HG03520 (cell line): ENCODE measurements at regions not wholly inside any gene's neighbourhood (a gene's known extent, or its start where the extent isn't known, plus 50 kb on each side); places are given as distances from the start of the nearest gene placed in this dataset.

Experiments used
- ATAC-seq: cut with Tn5 transposase; IDR thresholded peaks from one replicate; pipeline ENCODE4 v1.9.1; 2021; ENCODE audit warnings: mild to moderate bottlenecking, moderate library complexity; ENCODE audit not compliant: unreplicated experiment

GRCh38 chr2:37541516-37541915, 129.9 kb downstream of the CDC42EP3 start:
- ATAC-seq = no peak

GRCh38 chr2:37543999-37544557, 127.4 kb downstream of the CDC42EP3 start:
- ATAC-seq = no peak

- no peak for ATAC-seq
These were observed 126.8 kb downstream of the CDC42EP3 start for GRCh38 chr2:37544591-37545031.

DNA sequence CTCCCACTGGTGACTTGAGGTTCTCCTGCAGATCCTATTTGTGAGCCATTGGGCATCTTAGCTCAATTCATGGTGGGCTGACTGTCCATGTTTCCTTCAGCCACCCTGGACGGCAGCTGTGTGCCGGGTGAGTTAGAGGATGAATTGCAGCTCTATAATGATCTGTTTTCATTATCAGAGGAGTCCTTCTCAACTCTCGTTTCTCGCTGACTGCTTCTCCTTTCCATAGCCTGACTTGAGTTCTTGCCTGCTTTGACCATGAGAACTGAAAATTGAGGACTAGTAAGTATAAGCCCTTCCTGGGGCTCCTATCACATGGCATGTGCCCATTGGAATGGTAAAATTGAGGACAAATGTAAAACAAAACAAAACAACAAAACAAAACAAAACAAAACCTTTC, 121.8 kb downstream of the CDC42EP3 start:
- no peak for ATAC-seq

DNA sequence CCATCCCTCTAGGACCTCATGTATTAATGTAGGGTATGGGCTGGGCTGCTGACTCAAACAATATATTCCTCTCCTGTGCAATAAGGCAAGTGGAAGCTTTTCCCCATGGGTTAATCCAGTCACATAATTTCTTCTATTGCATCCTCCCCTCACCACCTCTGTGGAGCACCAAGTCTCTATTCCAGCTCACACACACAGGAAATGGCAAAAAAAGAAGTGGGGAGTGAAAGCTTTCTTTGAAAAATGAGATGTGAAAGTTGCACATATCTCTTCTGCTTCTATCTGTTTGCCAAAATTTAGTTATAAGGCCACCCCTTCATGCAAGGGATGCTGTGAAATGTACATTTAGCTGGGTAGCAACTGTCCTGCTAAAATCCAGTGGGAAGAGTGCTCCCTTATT, 121.3 kb downstream of the CDC42EP3 start:
- ATAC-seq = peak; percentile 48

DNA sequence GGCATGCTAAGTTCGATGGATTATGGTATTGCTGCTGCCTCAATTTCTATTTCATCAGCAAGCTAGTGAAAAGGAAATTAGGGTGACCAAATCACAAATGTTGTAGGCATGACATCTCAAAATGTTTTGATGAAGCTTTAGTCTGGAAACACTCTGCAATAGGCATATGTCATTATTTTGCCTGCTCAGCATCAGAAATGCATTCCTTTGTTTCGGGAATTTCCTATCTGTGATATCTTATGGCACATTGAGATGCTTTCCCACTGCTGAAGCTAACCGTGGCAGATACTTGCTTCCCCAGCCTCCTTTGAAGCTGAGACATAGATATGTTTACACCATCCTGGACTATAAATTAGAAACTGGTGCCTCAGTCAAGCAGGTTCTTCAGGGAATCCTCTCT, 119.7 kb downstream of the CDC42EP3 start:
- no peak for ATAC-seq

GRCh38 chr2:37552339-37552738, 119.1 kb downstream of the CDC42EP3 start:
- ATAC-seq = no peak

DNA sequence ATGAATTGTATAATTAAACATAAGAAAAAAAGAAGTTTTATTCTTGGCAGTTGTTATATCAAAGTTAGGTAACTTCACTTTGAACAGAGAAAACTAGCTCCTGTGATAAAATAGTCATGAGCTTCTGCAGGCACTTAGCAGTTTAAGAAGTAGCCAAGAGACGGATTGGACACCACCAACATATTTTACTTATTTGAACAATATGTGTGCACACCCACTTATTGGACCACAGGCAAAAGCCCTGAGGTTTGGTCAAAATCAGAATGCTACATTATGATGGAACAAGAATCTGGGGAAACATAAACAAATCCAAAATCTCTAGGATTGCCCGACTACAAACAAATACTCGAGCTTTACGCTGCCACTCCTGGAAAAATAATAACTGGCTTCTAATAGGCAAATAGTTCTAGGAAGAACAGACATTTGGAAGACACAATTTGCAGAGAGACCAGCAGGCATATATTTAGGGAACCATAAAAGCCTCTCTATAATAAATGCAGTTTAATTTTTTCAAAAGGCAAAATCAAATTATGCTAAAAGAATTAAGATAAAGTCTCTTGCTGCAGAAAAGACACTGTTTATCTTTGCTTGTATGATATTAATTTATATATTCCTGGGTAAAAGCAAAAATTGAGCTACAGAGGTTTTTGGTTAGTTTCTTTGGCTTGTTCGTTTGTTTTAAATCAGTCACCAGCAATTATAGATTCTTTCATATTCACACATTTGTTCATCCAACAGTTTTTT, 117.9 kb downstream of the CDC42EP3 start:
- no peak for ATAC-seq

DNA sequence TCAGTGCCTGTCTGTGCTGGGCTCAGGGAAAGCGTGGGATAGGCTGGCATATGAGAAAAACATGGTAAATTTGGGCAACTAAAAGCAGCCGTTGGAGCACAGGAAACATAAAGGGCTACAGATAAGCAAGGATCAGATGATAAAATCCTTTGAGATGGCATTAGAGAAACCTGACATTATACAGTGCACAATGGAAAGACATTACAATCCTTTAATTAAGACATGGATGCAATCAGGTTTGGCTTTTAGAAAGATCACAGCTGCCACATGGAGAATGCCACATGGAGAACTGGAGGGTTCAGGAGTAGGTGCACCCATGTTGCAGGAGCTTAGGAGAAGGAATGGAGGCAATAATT, 117.3 kb downstream of the CDC42EP3 start:
- ATAC-seq = no peak

GRCh38 chr2:37554687-37555086, 116.8 kb downstream of the CDC42EP3 start:
- ATAC-seq = no peak

DNA sequence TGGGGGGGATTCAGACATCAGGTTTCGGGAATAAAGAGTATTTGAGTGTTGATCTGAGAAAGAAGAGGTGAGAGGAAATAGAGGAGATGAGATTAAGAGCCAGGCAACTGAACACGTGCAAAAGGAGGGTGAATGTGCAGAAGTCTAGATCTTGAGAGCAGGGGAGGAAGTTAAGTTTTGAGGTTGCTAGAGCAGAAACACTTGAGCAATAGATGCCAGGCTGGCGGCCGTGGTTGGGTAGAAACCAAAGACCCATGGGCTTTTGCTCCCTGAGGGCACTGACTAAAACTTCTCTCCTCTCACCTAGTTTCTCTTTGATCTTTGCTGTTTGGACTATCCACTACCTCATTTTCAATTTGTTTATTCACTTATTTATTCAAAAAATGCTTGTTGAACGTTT, 116.0 kb downstream of the CDC42EP3 start:
- ATAC-seq = no peak

DNA sequence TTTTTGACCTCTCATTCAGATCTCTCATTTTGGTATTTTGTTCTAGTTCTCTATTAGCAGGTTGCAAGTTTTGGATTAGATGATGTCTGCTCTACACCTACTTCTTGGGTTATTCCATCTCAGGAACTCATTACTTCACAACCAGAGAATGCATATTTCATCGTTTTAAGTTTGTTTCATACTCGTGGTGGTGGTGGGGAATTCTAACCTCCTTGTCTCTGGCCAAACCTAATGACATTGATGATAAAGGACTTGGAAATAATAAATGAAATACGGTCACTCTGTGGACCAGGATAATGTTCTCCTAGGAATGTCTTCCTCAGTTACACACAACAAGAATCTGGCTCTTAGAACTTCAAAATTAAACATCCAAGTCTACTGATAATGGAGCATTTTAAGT, 115.2 kb downstream of the CDC42EP3 start:
- no peak for ATAC-seq

- ATAC-seq = peak; percentile 61
These were observed 112.8 kb downstream of the CDC42EP3 start for GRCh38 chr2:37558623-37559022.

DNA sequence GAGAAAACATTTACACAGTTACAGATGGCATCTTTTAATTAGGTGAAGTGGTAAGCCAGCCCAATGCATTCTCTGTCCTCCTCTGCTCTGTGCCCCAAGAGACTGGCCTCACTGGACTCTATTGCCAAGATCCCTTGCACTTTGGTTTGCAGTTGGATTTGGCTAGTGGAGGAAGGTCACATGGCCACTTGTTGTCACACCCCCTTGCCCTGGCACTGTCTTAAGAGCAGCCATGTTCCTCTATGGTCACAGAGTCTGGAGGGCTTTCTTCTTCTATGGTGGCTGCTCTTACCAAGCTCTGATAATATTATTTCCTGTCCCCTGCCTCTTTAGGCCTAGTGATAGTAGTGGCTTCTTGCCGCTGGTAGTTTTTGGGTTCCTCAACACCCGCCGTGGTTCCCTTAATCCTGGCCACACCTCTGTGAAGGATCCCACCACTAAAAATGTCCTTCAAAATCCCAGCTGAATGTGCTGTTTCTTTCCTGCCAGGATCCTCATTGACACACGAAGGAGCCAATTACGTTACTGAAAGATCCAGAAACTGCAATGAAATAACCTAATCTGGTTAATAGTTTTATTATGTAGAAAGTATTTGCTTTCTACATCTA, 111.1 kb downstream of the CDC42EP3 start:
- no peak for ATAC-seq

GRCh38 chr2:37560863-37561614, 110.4 kb downstream of the CDC42EP3 start:
- no peak for ATAC-seq

GRCh38 chr2:37561615-37562569, 109.5 kb downstream of the CDC42EP3 start:
- peak; percentile 75 for ATAC-seq

- ATAC-seq = no peak
These were observed 107.9 kb downstream of the CDC42EP3 start for GRCh38 chr2:37563375-37564015.

DNA sequence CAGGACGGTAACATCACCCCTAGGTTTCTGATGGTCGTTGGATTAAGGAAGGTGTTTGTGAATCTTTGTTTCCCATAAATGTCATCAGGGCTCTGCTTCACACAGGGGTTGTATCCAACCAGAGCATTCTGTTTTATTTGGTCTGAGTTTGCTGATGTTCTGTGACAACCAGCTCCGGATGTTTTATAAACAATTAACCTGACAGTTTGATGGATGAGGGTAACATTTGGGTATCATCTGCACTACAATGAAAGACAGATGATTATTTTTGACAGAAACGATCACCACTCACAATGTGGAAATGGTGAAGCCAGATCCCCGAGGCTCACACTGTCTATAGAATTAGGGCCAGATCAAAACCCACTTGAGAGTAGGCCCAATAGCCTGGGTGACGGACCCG, 107.1 kb downstream of the CDC42EP3 start:
- ATAC-seq = no peak

DNA sequence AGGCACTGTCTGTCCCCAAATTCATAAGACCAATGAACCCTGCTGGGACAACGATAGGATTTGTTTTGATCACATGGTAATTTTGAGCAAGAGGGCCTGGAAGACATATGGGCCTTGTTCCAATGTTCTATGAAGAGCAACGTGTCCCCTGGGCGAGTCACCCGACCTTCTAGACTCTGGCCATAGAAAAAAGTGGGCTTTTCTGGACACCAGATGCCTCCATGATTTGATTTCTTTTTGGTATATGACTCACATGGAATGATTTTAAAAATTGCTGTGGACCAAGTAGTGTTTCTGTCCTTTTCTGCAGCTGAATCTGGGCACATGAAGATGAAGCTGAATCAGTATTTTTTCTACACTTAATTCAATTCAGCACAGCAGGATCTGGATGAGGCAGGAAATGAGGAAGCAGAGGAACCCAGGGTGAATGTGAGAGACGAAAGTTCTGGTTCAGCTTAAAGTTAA, 104.9 kb downstream of the CDC42EP3 start:
- ATAC-seq = no peak

DNA sequence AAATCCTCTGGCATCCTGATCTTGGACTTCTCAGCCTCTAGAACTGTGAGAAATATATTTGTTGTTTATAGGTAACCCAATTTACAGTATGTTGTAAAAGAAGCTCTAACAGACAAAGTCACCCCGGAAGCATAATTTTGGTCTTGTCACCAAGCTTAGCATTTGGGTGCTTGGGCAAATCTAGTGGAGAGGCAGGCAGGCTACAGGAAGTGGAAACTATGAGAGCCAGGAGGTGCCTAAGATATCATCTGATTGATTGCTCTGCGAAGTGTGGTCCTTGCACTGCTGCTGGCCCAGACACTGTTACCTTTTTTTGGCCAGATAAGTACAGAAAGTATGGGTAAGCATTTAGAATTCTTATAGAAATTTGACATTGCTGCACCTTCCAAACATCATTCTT, 102.9 kb downstream of the CDC42EP3 start:
- ATAC-seq = no peak
